ENCODE measurements at regions not wholly inside any gene's neighbourhood (a gene's known extent, or its start where the extent isn't known, plus 50 kb on each side); places are given as distances from the start of the nearest gene placed in this dataset.

GRCh38 chr16:76768316-76768715 lies 422.7 kb upstream of the MON1B start:
- Mint-ChIP-seq H3K4me1 (no peaks in the 10 kb centered on the region), H3K27ac (no peak overlapping the region), H3K9me3 (peaks cover 12% of the 10 kb centered on the region), H3K27me3 (ENCODE audit: insufficient read depth) (no peaks in the 10 kb centered on the region), H3K4me3 (no peak overlapping the region), H3K36me3 (ENCODE audit: low read depth) (no peaks in the 10 kb centered on the region)
- WGBS, 2 experiments (ENCODE audit: insufficient coverage in 1 of 2, insufficient read length in 1 of 2) = 98 to 100% methylated on average over 2 to 3 of the region's 3 CpGs
- H3K9me3 ChIP-seq (ENCODE audit: control insufficient read depth, low read length) = no peaks in the 10 kb centered on the region
- no peak overlapping the region for H3K4me3 ChIP-seq (ENCODE audit: low read length)
- no peaks in the 10 kb centered on the region for H3K4me1 ChIP-seq (ENCODE audit: control insufficient read depth, insufficient read depth, low read length)
- H3K9ac ChIP-seq (ENCODE audit: extremely low read depth, low read length, poor library complexity, severe bottlenecking) = no peak overlapping the region
- H3K27me3 ChIP-seq (ENCODE audit: control insufficient read depth, insufficient read depth, low read length, poor library complexity, severe bottlenecking) = no peaks in the 10 kb centered on the region
- H3K27ac ChIP-seq (ENCODE audit: low read depth, low read length) = no peak overlapping the region
- no peak for DNase-seq
- H3K36me3 ChIP-seq (ENCODE audit: control insufficient read depth, insufficient read depth, low read length) = no peaks in the 10 kb centered on the region
- no peak for TF ChIP-seq CTCF (conservative IDR thresholded peaks at IDR 0.05)

DNA sequence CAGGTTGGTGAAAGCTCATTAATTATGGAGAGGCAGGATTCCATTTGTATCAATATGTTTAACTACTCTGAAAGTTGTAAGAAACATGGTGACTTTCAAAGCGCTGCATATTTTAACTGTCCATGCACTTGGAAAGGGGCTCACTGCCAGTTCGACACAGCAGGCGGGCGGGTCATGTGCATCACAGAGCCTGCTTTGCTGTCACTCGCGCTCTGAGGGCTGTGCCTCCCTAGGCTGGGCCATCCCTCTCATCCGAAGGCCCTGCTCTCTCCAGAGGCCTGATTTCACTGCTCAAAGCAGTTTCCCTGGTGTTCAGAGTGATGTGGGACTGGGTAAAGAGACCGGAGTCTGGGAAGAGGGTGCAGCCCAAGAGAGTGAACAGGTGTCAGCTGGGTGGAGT lies 422.0 kb upstream of the MON1B start:
- Histone ChIP-seq H3K36me3 (ENCODE audit: control insufficient read depth, insufficient read depth, low read length) (no peaks in the 10 kb centered on the region), H3K4me3 (ENCODE audit: low read length) (no peak overlapping the region), H3K9me3 (ENCODE audit: control insufficient read depth, low read length) (no peaks in the 10 kb centered on the region), H3K27ac (ENCODE audit: low read depth, low read length) (no peak overlapping the region), H3K4me1 (ENCODE audit: control insufficient read depth, insufficient read depth, low read length) (no peaks in the 10 kb centered on the region), H3K9ac (ENCODE audit: extremely low read depth, low read length, poor library complexity, severe bottlenecking) (no peak overlapping the region), H3K27me3 (ENCODE audit: control insufficient read depth, insufficient read depth, low read length, poor library complexity, severe bottlenecking) (no peaks in the 10 kb centered on the region)
- Mint-ChIP-seq H3K27ac (no peak overlapping the region), H3K27me3 (ENCODE audit: insufficient read depth) (no peaks in the 10 kb centered on the region), H3K9me3 (peaks cover 7% of the 10 kb centered on the region), H3K36me3 (ENCODE audit: low read depth) (no peaks in the 10 kb centered on the region), H3K4me3 (no peak overlapping the region), H3K4me1 (no peaks in the 10 kb centered on the region)
- DNase-seq = no peak
- 93 to 96% methylated on average over 7 to 8 of the region's 8 CpGs for WGBS, 2 experiments (ENCODE audit: insufficient coverage in 1 of 2, insufficient read length in 1 of 2)
- TF ChIP-seq CTCF (conservative IDR thresholded peaks at IDR 0.05) = no peak

DNA sequence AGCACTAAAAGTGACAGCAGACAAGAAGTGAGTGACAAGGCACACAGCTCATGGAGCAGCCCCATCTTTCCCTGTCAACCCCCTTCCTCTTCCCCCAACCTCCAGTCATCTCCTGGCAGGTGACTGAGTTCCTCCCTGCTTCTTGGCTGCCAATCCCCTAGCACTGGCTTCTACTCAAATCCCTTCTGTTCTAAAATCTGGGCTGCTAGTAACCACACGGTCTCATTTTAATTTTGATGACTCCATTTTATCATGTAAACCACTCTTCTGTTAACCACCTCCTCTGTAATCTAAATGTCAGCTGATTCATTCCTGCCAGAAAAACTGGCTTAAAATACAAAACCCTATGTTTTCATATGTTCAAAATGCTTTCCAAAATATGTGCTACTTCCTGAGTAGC lies 419.8 kb upstream of the MON1B start:
- Mint-ChIP-seq H3K36me3 (ENCODE audit: low read depth) (no peaks in the 10 kb centered on the region), H3K9me3 (no peaks in the 10 kb centered on the region), H3K4me1 (no peaks in the 10 kb centered on the region), H3K4me3 (no peak overlapping the region), H3K27ac (no peak overlapping the region), H3K27me3 (ENCODE audit: insufficient read depth) (no peaks in the 10 kb centered on the region)
- 56 to 70% methylated on average over 1 of the region's 1 CpG for WGBS, 2 experiments (ENCODE audit: insufficient coverage in 1 of 2, insufficient read length in 1 of 2)
- H3K4me1 ChIP-seq (ENCODE audit: control insufficient read depth, insufficient read depth, low read length) = no peaks in the 10 kb centered on the region
- no peak overlapping the region for H3K27ac ChIP-seq (ENCODE audit: low read depth, low read length)
- TF ChIP-seq CTCF (conservative IDR thresholded peaks at IDR 0.05) = no peak
- H3K4me3 ChIP-seq (ENCODE audit: low read length) = no peak overlapping the region
- H3K27me3 ChIP-seq (ENCODE audit: control insufficient read depth, insufficient read depth, low read length, poor library complexity, severe bottlenecking) = no peaks in the 10 kb centered on the region
- no peaks in the 10 kb centered on the region for H3K36me3 ChIP-seq (ENCODE audit: control insufficient read depth, insufficient read depth, low read length)
- no peak for DNase-seq
- no peak overlapping the region for H3K9ac ChIP-seq (ENCODE audit: extremely low read depth, low read length, poor library complexity, severe bottlenecking)
- H3K9me3 ChIP-seq (ENCODE audit: control insufficient read depth, low read length) = no peaks in the 10 kb centered on the region
